Astrocyte of the spinal cord (primary cell): ENCODE measurements at regions not wholly inside any gene's neighbourhood (a gene's known extent, or its start where the extent isn't known, plus 50 kb on each side); places are given as distances from the start of the nearest gene placed in this dataset.

ENCODE experiments used
- DNase-seq: peaks from one replicate; pipeline ENCODE4 v3.0.0; 2011; ENCODE audit warnings: low read depth, low spot score
- H3K4me3 ChIP-seq: 2 replicates; pipeline ENCODE4 v1.5.1; 2011; ENCODE audit warnings: low read depth, mild to moderate bottlenecking, low read length, moderate library complexity
- CTCF ChIP-seq: IDR thresholded peaks from 2 replicates; pipeline ENCODE4 v1.5.1; 2012; ENCODE audit warnings: low read depth, mild to moderate bottlenecking, low read length, inconsistent platforms
- in situ Hi-C: cut with HindIII; loops from 2 replicates; pipeline ENCODE4 v1.10.0; 2017; ENCODE audit warnings: low sequenced_read_pairs

DNA sequence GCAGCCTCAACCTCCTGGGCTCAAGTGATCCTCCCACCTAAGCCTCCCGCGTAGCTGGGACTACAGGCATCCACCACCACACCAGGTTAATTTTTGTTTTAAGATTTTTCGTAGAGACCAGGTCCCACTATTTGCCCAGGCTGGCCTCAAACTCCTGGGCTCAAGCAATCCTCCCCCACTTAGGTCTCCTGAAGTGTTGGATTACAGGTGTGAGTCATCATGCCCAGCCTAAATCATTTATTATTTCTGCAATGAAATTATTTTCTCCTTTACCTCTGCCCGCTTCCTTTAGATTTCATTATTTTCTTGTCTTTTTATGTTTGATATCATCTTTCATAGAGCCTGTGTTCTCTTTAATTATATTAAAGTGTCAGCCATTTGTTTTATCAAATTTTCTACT lies 165.2 kb upstream of the OTX2 start:
- H3K4me3 ChIP-seq, result no peak overlapping the region
- no peak for TF ChIP-seq CTCF
- no peak for DNase-seq
- in situ Hi-C loops, result no loop called here

- DNase-seq, result no peak
Observed at GRCh38 chr14:56972948-56973347, 162.7 kb upstream of the OTX2 start.

GRCh38 chr14:56964895-56965294 lies 154.6 kb upstream of the OTX2 start:
- DNase-seq, result no peak
- no peak overlapping the region for H3K4me3 ChIP-seq
- in situ Hi-C loops, result no loop called here
- TF ChIP-seq CTCF, result no peak

More at GRCh38 chr14:56972948-56973347, 162.7 kb upstream of the OTX2 start:
- in situ Hi-C loops, result no loop called here
- H3K4me3 ChIP-seq, result no peak overlapping the region
- TF ChIP-seq CTCF, result no peak

DNA sequence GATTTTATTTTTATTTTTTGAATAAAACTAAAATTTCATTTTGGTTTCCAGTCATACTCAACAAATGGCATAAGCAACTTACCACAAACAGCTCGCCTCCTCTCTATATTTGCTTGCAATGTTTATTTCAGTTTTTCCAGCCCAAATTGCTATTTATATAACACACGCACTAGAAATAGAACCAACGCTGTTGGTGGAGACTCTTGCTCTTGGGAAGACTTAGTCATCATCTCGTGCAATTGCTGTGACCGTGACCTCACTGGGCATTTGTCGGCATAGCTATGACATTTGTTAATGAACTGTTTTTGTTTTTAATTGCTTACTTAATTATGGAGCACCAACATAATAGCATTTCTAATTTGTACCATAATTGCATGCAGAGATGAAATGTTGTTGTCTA lies 153.1 kb upstream of the OTX2 start:
- no peak for DNase-seq
- no peak for TF ChIP-seq CTCF
- in situ Hi-C loops, result no loop called here
- no peak overlapping the region for H3K4me3 ChIP-seq

GRCh38 chr14:56962444-56963080 lies 152.3 kb upstream of the OTX2 start:
- TF ChIP-seq CTCF, result no peak
- DNase-seq, result no peak
- H3K4me3 ChIP-seq, result no peak overlapping the region
- in situ Hi-C loops, result no loop called here

DNA sequence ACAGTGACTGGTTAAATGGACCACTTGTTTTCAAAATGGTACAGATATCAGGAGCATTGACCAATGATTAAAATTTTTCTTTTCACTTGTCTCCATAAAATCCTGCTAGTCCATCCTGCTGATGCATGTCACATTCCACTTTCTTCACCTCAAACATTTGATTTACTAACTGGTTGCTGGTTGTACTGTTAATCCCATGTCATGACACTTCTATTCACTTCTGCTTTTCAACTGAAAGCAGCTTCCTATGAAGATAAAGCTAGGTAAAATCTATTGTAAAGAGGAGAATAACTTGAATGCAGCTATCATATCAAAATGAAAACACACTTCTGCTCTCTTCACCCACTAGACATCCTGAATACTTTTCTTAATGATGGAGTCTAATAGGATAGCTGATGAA lies 149.6 kb upstream of the OTX2 start:
- no peak for DNase-seq
- in situ Hi-C loops, result no loop called here
- H3K4me3 ChIP-seq, result no peak overlapping the region
- no peak for TF ChIP-seq CTCF
